Spinal cord (tissue), 9 donors: ENCODE measurements at regions not wholly inside any gene's neighbourhood (a gene's known extent, or its start where the extent isn't known, plus 50 kb on each side); places are given as distances from the start of the nearest gene placed in this dataset.
"Not testable (repeated sequence)": the region's sequence is repeated elsewhere in the genome, so short reads cannot be mapped to it uniquely, and the experiment has no call there.

Experiments
- DNase-seq, 6 donors: peaks; one replicate each; pipeline versions ENCODE4 v3.0.0 to v3.0.0-alpha.2; 2013 to 2015; ENCODE audit warnings: low spot score in 6 of 6, low read depth in 4 of 6
- H3K27ac ChIP-seq: one replicate; pipeline ENCODE4 v1.5.1; 2013; ENCODE audit warnings: low read depth, low read length, control low read depth
- H3K27me3 ChIP-seq: one replicate; pipeline ENCODE4 v1.6.1; 2013; ENCODE audit warnings: low read length; ENCODE audit not compliant: control insufficient read depth, insufficient read depth
- H3K36me3 ChIP-seq: one replicate; pipeline ENCODE4 v1.6.1; 2013; ENCODE audit warnings: low read length; ENCODE audit not compliant: control insufficient read depth, insufficient read depth
- H3K4me1 ChIP-seq: one replicate; pipeline ENCODE4 v1.6.1; 2013; ENCODE audit warnings: low read length; ENCODE audit not compliant: control insufficient read depth, insufficient read depth
- H3K4me3 ChIP-seq: one replicate; pipeline ENCODE4 v1.5.1; 2013; ENCODE audit warnings: low read depth, low read length, control low read depth
- H3K9me3 ChIP-seq: one replicate; pipeline ENCODE4 v1.6.1; 2013; ENCODE audit warnings: low read length; ENCODE audit not compliant: control insufficient read depth, insufficient read depth
- WGBS: methylation state at CpG from one replicate; pipeline ENCODE4 v1.1.5; 2013; ENCODE audit warnings: missing lambda C conversion rate; ENCODE audit not compliant: insufficient coverage; 5-methylcytosine and 5-hydroxymethylcytosine counted together
- donor health status: healthy.

DNA sequence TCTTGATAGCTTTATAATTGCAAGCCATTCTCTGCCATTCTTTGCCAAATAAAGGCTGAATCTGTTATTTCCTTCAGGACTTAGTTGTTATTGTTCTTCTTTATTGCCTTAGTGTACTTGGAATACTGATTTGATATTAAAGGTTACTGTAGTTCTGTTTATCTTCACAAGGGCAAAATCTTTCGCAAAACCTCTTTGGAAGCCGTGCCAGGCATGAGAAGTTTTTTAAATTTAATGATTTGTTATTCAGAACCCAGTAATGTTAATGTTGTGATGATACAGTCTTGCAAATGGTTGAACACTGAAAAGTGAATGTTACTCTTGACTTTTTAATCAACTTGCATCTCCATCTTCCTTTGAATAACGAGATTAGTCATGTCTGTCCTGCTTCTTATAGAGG, 1225.2 kb upstream of the GOT2 start:
- no peaks in the 10 kb centered on the region for H3K27me3 ChIP-seq
- H3K27ac ChIP-seq = no peak overlapping the region
- H3K9me3 ChIP-seq = no peaks in the 10 kb centered on the region
- DNase-seq = no peak
- 65% methylated on average over 2 of the region's 3 CpGs for WGBS
- no peak overlapping the region for H3K4me3 ChIP-seq
- H3K36me3 ChIP-seq = no peaks in the 10 kb centered on the region
- no peaks in the 10 kb centered on the region for H3K4me1 ChIP-seq

DNA sequence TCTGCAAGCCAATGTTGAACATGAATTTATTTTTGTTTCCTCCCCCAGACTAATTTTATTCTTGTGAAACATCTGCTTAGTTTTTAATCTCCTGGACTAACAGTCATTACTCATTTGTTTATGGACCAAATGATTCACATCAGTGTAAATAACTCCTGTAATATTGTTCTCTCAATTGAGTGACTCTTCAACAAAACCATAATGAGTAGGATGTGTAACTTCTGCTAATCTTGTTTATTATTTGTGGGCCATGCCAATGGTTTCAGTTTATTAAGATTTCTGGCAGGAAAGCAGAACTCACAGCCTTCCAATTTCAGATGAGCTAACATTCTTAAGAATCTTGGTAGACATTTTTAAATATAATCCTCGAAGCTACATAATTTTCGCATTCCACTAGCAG, 1216.3 kb upstream of the GOT2 start:
- Histone ChIP-seq H3K27me3 (no peaks in the 10 kb centered on the region), H3K4me1 (no peaks in the 10 kb centered on the region), H3K27ac (no peak overlapping the region), H3K36me3 (no peaks in the 10 kb centered on the region), H3K9me3 (no peaks in the 10 kb centered on the region), H3K4me3 (no peak overlapping the region)
- WGBS = no CpG with 5 or more reads among the region's 2 CpGs
- no peak for DNase-seq

DNA sequence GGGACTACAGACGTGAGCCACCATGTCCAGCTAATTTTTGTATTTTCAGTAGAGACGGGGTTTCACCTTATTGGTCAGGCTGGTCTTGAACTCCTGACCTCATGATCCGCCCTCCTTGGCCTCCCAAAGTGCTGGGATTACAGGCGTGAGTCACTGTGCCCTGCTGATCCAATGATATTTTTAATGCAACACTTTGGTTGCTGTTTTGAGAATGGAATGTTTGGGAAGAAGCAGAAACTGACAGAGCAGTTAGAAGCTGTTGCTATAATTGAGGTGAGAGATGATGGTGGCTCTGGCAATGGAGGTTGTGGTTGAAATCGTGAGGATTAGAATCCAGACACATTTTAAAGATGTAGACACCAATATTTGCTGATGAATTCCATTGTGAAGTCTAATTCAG, 1209.9 kb upstream of the GOT2 start:
- not testable (repeated sequence) for DNase-seq, H3K27ac ChIP-seq

DNA sequence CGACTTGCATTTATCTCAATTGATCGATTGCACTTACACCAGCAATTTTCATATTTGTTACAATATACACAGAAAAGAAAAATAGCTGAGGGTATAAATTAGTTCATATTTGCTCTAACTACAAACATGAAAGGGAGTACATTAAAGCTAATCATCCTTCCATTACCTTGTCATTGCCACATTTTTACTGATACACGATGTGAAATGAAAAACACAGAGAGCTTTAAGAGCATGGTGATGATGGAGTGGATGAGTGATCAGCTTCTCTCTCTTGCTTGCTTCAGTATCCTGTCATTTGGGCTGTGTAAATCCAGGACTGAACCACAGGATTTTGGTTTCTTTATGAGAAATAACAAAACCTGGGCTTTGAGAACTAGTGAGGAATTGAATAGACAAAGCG, 1207.5 kb upstream of the GOT2 start:
- Histone ChIP-seq H3K27me3 (no peaks in the 10 kb centered on the region), H3K4me1 (no peaks in the 10 kb centered on the region), H3K9me3 (no peaks in the 10 kb centered on the region), H3K27ac (no peak overlapping the region), H3K36me3 (no peaks in the 10 kb centered on the region), H3K4me3 (no peak overlapping the region)
- WGBS = no CpG with 5 or more reads among the region's 4 CpGs
- peak in 1 of 6 donors; percentile 9 for DNase-seq

More for the DNA sequence above, 1209.9 kb upstream of the GOT2 start:
- not testable (repeated sequence) for H3K4me1 ChIP-seq, H3K27me3 ChIP-seq, H3K36me3 ChIP-seq, H3K9me3 ChIP-seq, H3K4me3 ChIP-seq
- WGBS = 90% methylated on average over 4 of the region's 5 CpGs

DNA sequence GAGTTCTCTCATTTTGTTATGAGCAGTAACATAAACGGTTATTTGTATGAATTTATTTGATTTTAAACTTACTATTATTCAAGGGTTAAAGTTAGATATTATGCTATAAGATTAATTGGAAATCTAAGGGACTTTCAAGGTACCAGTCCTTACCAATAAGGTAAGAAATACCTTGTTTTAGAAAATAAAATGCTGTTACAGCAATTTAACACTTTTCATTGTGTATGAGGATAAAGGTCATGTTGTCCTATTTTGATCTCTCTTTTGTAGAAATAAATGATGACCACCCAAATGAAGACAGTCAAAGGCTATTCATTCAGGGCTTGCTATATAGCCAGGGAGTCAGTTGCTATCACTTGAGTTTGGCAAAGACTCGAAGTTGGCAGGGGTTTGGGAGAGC, 1185.9 kb upstream of the GOT2 start:
- no peaks in the 10 kb centered on the region for H3K36me3 ChIP-seq
- no peaks in the 10 kb centered on the region for H3K27me3 ChIP-seq
- no peaks in the 10 kb centered on the region for H3K9me3 ChIP-seq
- no peak overlapping the region for H3K27ac ChIP-seq
- WGBS = 64% methylated on average over 1 of the region's 2 CpGs
- DNase-seq = no peak
- H3K4me1 ChIP-seq = no peaks in the 10 kb centered on the region
- no peak overlapping the region for H3K4me3 ChIP-seq

DNA sequence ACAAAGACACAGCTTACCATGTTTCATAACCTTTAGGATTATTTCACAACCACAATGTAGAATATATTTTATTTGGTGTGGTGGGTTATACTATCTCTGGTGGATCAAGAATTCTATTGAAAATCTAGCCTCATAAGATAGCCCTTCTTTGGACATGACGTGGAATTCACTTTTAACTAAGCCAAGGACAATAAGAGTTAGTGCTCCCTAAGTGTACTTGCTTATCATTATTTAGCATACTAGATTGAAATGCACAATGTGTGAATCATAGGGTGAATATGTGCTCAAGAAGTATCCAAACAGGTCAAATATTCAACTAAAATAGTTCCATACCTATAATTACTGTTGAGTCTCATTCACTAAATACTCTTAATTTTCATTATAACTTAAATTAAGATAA, 1179.5 kb upstream of the GOT2 start:
- no CpG with 5 or more reads among the region's 1 CpG for WGBS
- H3K4me1 ChIP-seq = no peaks in the 10 kb centered on the region
- H3K4me3 ChIP-seq = no peak overlapping the region
- no peak for DNase-seq
- no peaks in the 10 kb centered on the region for H3K9me3 ChIP-seq
- no peak overlapping the region for H3K27ac ChIP-seq
- no peaks in the 10 kb centered on the region for H3K36me3 ChIP-seq
- no peaks in the 10 kb centered on the region for H3K27me3 ChIP-seq

DNA sequence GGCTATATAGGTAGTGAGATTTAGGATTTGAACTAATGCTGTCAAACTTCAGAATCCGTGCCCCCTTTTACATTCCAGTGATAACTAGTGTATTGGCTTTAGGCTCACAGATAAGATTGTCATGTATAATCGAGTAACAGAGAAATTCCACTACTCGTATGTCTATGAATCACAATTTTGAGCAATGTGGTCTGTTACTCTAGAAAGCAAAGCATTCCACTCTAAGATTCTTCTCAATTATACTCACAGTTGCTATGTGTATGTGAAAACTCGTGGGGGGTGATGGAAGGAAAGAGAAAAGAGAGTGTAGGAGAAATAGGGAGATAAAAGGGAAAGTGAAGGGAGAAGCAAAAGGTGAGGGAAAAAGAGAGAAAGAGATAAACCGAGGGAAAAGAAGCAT, 1175.1 kb upstream of the GOT2 start:
- no peak overlapping the region for H3K27ac ChIP-seq
- no peak overlapping the region for H3K4me3 ChIP-seq
- WGBS = 33% methylated on average over 1 of the region's 5 CpGs
- DNase-seq = no peak
- H3K4me1 ChIP-seq = no peaks in the 10 kb centered on the region
- H3K27me3 ChIP-seq = no peaks in the 10 kb centered on the region
- no peaks in the 10 kb centered on the region for H3K9me3 ChIP-seq
- H3K36me3 ChIP-seq = no peaks in the 10 kb centered on the region

DNA sequence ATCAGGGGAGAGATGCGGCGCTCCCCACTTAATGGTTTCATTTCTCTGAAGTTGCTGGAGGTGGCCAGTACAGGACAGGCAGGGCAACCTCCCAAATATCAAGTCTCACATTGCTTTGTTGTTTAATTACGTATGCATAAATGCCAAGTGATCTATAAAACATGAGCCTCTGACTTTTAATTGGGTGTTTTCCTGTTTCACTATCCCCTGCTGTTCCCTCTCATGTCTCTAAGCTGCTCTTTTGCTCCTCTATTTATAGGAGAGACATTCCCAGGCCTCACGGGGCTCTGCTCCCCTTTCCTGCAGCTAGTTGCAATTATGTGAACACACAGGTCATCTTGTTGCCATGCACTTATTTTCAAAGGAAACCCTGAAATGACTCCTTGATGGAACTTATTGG, 1173.5 kb upstream of the GOT2 start:
- Histone ChIP-seq H3K36me3 (no peaks in the 10 kb centered on the region), H3K9me3 (no peaks in the 10 kb centered on the region), H3K4me1 (no peaks in the 10 kb centered on the region), H3K27me3 (no peaks in the 10 kb centered on the region), H3K4me3 (no peak overlapping the region), H3K27ac (no peak overlapping the region)
- 20% methylated on average over 3 of the region's 4 CpGs for WGBS
- DNase-seq = peak in 2 of 6 donors; percentile 47 to 82

DNA sequence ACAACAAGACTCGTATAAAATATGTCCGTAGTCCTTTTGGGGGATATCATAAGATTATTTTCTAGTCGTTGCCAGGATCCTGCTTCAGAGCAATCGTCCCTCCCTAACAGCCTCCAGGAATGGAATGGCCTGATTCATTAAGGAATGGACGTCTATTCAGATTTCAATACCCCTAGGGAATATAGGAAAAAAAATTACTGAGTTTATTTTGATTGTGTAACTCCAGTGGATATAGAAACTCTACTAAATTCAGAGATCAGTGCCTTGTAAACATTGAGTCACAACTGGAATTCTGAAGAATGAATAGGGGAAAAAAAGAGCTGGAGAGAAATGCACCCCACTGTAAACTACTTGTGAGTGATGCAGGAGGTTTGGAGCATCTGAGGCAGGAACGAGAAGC, 1171.5 kb upstream of the GOT2 start:
- no peaks in the 10 kb centered on the region for H3K4me1 ChIP-seq
- 100% methylated on average over 2 of the region's 6 CpGs for WGBS
- H3K4me3 ChIP-seq = no peak overlapping the region
- no peaks in the 10 kb centered on the region for H3K27me3 ChIP-seq
- H3K27ac ChIP-seq = no peak overlapping the region
- DNase-seq = no peak
- H3K9me3 ChIP-seq = no peaks in the 10 kb centered on the region
- H3K36me3 ChIP-seq = no peaks in the 10 kb centered on the region

DNA sequence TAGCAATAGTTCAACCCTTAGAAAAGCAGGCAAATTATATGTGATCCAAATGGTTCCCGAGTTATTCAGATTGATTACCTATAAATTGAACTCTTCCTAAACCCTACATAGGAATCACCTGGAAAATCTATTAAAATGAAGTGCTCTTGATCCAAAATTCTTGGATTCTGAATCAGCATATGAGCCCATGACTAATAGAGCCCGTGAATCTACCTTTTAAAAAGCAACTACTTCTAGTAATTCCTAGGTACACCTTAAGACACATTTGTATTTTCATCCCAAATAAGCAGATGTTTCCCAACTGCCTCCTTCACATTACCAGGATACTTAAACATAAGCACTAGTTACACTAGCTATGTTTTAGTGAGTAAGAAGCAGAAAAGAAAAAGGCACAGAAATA, 1171.0 kb upstream of the GOT2 start:
- no peaks in the 10 kb centered on the region for H3K27me3 ChIP-seq
- no peak overlapping the region for H3K4me3 ChIP-seq
- no peak overlapping the region for H3K27ac ChIP-seq
- no peaks in the 10 kb centered on the region for H3K36me3 ChIP-seq
- H3K9me3 ChIP-seq = no peaks in the 10 kb centered on the region
- no CpG with 5 or more reads among the region's 2 CpGs for WGBS
- no peak for DNase-seq
- no peaks in the 10 kb centered on the region for H3K4me1 ChIP-seq
